ENCODE measurements at regions not wholly inside any gene's neighbourhood (a gene's known extent, or its start where the extent isn't known, plus 50 kb on each side); places are given as distances from the start of the nearest gene placed in this dataset.

- 48 to 52% (median 50%) methylated on average over 4 of the region's 4 CpGs for WGBS, 3 donors
- H3K4me3 ChIP-seq: no peak overlapping the region
- intact Hi-C loops (cut with DNase I): no loop called here
- H3K9me3 ChIP-seq: peaks cover 3% of the 10 kb centered on the region
- H3K27ac ChIP-seq: no peak overlapping the region
- H3K4me1 ChIP-seq: no peaks in the 10 kb centered on the region
- no peaks in the 10 kb centered on the region for H3K36me3 ChIP-seq (ENCODE audit: insufficient read depth in 1 of 2, low read depth in 1 of 2)
- DNase-seq: no peak
- TF ChIP-seq, protein P1, sequence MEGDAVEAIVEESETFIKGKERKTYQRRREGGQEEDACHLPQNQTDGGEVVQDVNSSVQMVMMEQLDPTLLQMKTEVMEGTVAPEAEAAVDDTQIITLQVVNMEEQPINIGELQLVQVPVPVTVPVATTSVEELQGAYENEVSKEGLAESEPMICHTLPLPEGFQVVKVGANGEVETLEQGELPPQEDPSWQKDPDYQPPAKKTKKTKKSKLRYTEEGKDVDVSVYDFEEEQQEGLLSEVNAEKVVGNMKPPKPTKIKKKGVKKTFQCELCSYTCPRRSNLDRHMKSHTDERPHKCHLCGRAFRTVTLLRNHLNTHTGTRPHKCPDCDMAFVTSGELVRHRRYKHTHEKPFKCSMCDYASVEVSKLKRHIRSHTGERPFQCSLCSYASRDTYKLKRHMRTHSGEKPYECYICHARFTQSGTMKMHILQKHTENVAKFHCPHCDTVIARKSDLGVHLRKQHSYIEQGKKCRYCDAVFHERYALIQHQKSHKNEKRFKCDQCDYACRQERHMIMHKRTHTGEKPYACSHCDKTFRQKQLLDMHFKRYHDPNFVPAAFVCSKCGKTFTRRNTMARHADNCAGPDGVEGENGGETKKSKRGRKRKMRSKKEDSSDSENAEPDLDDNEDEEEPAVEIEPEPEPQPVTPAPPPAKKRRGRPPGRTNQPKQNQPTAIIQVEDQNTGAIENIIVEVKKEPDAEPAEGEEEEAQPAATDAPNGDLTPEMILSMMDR (IDR thresholded peaks at IDR 0.05): no peak
- no peak for ATAC-seq
- H3K27me3 ChIP-seq (ENCODE audit: insufficient read depth in 3 of 3, low read length in 2 of 3): no peaks in the 10 kb centered on the region
Observed at GRCh38 chr5:127206320-127207113, 84.1 kb upstream of the MEGF10 start.

GRCh38 chr5:127210042-127210441 is 80.6 kb upstream of the MEGF10 start:
- Histone ChIP-seq H3K36me3 (ENCODE audit: insufficient read depth in 1 of 2, low read depth in 1 of 2) (no peaks in the 10 kb centered on the region), H3K4me3 (no peak overlapping the region), H3K4me1 (no peaks in the 10 kb centered on the region), H3K27ac (no peak overlapping the region), H3K27me3 (ENCODE audit: insufficient read depth in 3 of 3, low read length in 2 of 3) (no peaks in the 10 kb centered on the region), H3K9me3 (no peaks in the 10 kb centered on the region)
- WGBS, 3 donors: 30 to 38% (median 33%) methylated on average over 2 of the region's 2 CpGs
- ATAC-seq: no peak
- TF ChIP-seq, protein P1 (IDR thresholded peaks at IDR 0.05): no peak
- intact Hi-C loops (cut with DNase I): no loop called here
- no peak for DNase-seq

GRCh38 chr5:127213231-127213630 is 77.4 kb upstream of the MEGF10 start:
- H3K36me3 ChIP-seq (ENCODE audit: insufficient read depth in 1 of 2, low read depth in 1 of 2): no peaks in the 10 kb centered on the region
- H3K9me3 ChIP-seq: no peaks in the 10 kb centered on the region
- H3K27me3 ChIP-seq (ENCODE audit: insufficient read depth in 3 of 3, low read length in 2 of 3): no peaks in the 10 kb centered on the region
- 93 to 97% (median 94%) methylated on average over 2 of the region's 2 CpGs for WGBS, 3 donors
- DNase-seq: no peak
- H3K4me3 ChIP-seq: no peak overlapping the region
- H3K27ac ChIP-seq: no peak overlapping the region
- no peaks in the 10 kb centered on the region for H3K4me1 ChIP-seq
- ATAC-seq: no peak
- TF ChIP-seq, protein P1 (IDR thresholded peaks at IDR 0.05): no peak
- intact Hi-C loops (cut with DNase I): no loop called here

GRCh38 chr5:127216143-127216542 is 74.5 kb upstream of the MEGF10 start:
- no peak for ATAC-seq
- Histone ChIP-seq H3K4me3 (no peak overlapping the region), H3K27ac (no peak overlapping the region), H3K27me3 (ENCODE audit: insufficient read depth in 3 of 3, low read length in 2 of 3) (no peaks in the 10 kb centered on the region), H3K36me3 (ENCODE audit: insufficient read depth in 1 of 2, low read depth in 1 of 2) (no peaks in the 10 kb centered on the region), H3K4me1 (no peaks in the 10 kb centered on the region), H3K9me3 (no peaks in the 10 kb centered on the region)
- TF ChIP-seq, protein P1 (IDR thresholded peaks at IDR 0.05): no peak
- 86 to 92% (median 90%) methylated on average over 2 of the region's 2 CpGs for WGBS, 3 donors
- intact Hi-C loops (cut with DNase I): no loop called here
- no peak for DNase-seq
